Panc1 (cell line): ENCODE measurements at regions not wholly inside any gene's neighbourhood (a gene's known extent, or its start where the extent isn't known, plus 50 kb on each side); places are given as distances from the start of the nearest gene placed in this dataset.

ENCODE experiments used
- POLR2AphosphoS5 ChIP-seq: IDR thresholded peaks from 2 replicates; pipeline ENCODE4 v1.6.1; 2012; ENCODE audit warnings: mild to moderate bottlenecking, low read depth, low read length, moderate library complexity
- TCF7L2 ChIP-seq: IDR thresholded peaks from 2 replicates; pipeline ENCODE4 v1.6.1; 2011; ENCODE audit warnings: mild to moderate bottlenecking, low read depth, low read length, inconsistent platforms

- TF ChIP-seq TCF7L2 (no peak), POLR2AphosphoS5 (no peak)
Observed at GRCh38 chr10:129213256-129213655, 253.8 kb upstream of the MGMT start.
